Uterus (tissue), 2 donors: ENCODE measurements at regions not wholly inside any gene's neighbourhood (a gene's known extent, or its start where the extent isn't known, plus 50 kb on each side); places are given as distances from the start of the nearest gene placed in this dataset.

Source experiments
- CTCF ChIP-seq, 4 experiments: fragments of 200-600 bp in 2 of 4; fragments of 450-650 bp in 2 of 4; sonication (generic) in 2 of 4; IDR thresholded peaks; one replicate each; pipeline ENCODE4 v1.5.1; 2016 to 2019; ENCODE audit warnings: antibody characterized with exemption in 4 of 4, mild to moderate bottlenecking in 2 of 4, moderate library complexity in 1 of 4
- POLR2A ChIP-seq, 2 donors: fragments of 450-650 bp; IDR thresholded peaks; one replicate each; pipeline ENCODE4 v1.6.1; 2016; ENCODE audit warnings: antibody characterized with exemption in 2 of 2, mild to moderate bottlenecking in 1 of 2, moderate library complexity in 1 of 2

GRCh38 chr5:62701036-62701435 is 122.4 kb downstream of the LRRC70 start:
- no peak for TF ChIP-seq CTCF (IDR thresholded peaks at IDR 0.05)
- TF ChIP-seq POLR2A (IDR thresholded peaks at IDR 0.05) = no peak
